ENCODE measurements at regions not wholly inside any gene's neighbourhood (a gene's known extent, or its start where the extent isn't known, plus 50 kb on each side); places are given as distances from the start of the nearest gene placed in this dataset.

- no peak overlapping the region for H3K4me3 ChIP-seq (replicated peaks in 1 of 3; ENCODE audit: low read depth in 2 of 3, low read length in 3 of 3)
- intact Hi-C loops (cut with micrococcal nuclease), result no loop called here
- WGBS (ENCODE audit: insufficient coverage), result 90% methylated on average over 1 of the region's 2 CpGs
- no peak overlapping the region for H3K4me2 ChIP-seq (replicated peaks; ENCODE audit: extremely low read depth, low read length, poor library complexity, severe bottlenecking)
- no peak overlapping the region for H3K27ac Mint-ChIP-seq
- H3K27me3 Mint-ChIP-seq (ENCODE audit: low read depth in 3 of 3), result peaks cover 0 to 1% (median 0%) of the 10 kb centered on the region in 3 donors
- TF ChIP-seq, protein P1, sequence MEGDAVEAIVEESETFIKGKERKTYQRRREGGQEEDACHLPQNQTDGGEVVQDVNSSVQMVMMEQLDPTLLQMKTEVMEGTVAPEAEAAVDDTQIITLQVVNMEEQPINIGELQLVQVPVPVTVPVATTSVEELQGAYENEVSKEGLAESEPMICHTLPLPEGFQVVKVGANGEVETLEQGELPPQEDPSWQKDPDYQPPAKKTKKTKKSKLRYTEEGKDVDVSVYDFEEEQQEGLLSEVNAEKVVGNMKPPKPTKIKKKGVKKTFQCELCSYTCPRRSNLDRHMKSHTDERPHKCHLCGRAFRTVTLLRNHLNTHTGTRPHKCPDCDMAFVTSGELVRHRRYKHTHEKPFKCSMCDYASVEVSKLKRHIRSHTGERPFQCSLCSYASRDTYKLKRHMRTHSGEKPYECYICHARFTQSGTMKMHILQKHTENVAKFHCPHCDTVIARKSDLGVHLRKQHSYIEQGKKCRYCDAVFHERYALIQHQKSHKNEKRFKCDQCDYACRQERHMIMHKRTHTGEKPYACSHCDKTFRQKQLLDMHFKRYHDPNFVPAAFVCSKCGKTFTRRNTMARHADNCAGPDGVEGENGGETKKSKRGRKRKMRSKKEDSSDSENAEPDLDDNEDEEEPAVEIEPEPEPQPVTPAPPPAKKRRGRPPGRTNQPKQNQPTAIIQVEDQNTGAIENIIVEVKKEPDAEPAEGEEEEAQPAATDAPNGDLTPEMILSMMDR (IDR thresholded peaks at IDR 0.05), result no peak
- no peaks in the 10 kb centered on the region for H3K4me1 ChIP-seq (ENCODE audit: control insufficient read depth in 1 of 2, insufficient read depth in 2 of 2, low read length in 2 of 2)
- H3K36me3 Mint-ChIP-seq, result no peaks in the 10 kb centered on the region
- no peaks in the 10 kb centered on the region for H3K9me3 Mint-ChIP-seq
- no peak overlapping the region for H3K4me3 Mint-ChIP-seq
- H3K9ac ChIP-seq (ENCODE audit: insufficient read depth, low read length, poor library complexity, severe bottlenecking), result no peak overlapping the region
- no peaks in the 10 kb centered on the region for H3K4me1 Mint-ChIP-seq
- H3K27ac ChIP-seq (ENCODE audit: low read depth in 1 of 2, low read length in 2 of 2), result no peak overlapping the region
- H3K36me3 ChIP-seq (replicated peaks in 1 of 2; ENCODE audit: control insufficient read depth in 1 of 2, insufficient read depth in 2 of 2, low read length in 2 of 2), result no peaks in the 10 kb centered on the region
- no peak overlapping the region for H2AFZ ChIP-seq (ENCODE audit: insufficient read depth, low read depth, low read length, poor library complexity, severe bottlenecking)
- no peaks in the 10 kb centered on the region for H3K9me3 ChIP-seq (replicated peaks in 1 of 2; ENCODE audit: control insufficient read depth in 1 of 2, insufficient read depth in 1 of 2, low read length in 2 of 2)
- DNase-seq, result no peak
- no peaks in the 10 kb centered on the region for H3K27me3 ChIP-seq (ENCODE audit: control insufficient read depth in 2 of 2, insufficient read depth in 2 of 2, low read length in 2 of 2)
- no peaks in the 10 kb centered on the region for H4K20me1 ChIP-seq (ENCODE audit: insufficient read depth, low read length)
- no peaks in the 10 kb centered on the region for H3K79me2 ChIP-seq (ENCODE audit: insufficient read depth, low read length)
Observed at GRCh38 chr12:97006585-97006984, 99.5 kb downstream of the NEDD1 start.

- Histone ChIP-seq H2AFZ (ENCODE audit: insufficient read depth, low read depth, low read length, poor library complexity, severe bottlenecking) (no peak overlapping the region), H3K9ac (ENCODE audit: insufficient read depth, low read length, poor library complexity, severe bottlenecking) (no peak overlapping the region), H3K36me3 (replicated peaks in 1 of 2; ENCODE audit: control insufficient read depth in 1 of 2, insufficient read depth in 2 of 2, low read length in 2 of 2) (no peaks in the 10 kb centered on the region), H3K4me3 (replicated peaks in 1 of 3; ENCODE audit: low read depth in 2 of 3, low read length in 3 of 3) (no peak overlapping the region), H4K20me1 (ENCODE audit: insufficient read depth, low read length) (no peaks in the 10 kb centered on the region), H3K4me1 (ENCODE audit: control insufficient read depth in 1 of 2, insufficient read depth in 2 of 2, low read length in 2 of 2) (no peaks in the 10 kb centered on the region), H3K27me3 (ENCODE audit: control insufficient read depth in 2 of 2, insufficient read depth in 2 of 2, low read length in 2 of 2) (no peaks in the 10 kb centered on the region), H3K4me2 (replicated peaks; ENCODE audit: extremely low read depth, low read length, poor library complexity, severe bottlenecking) (no peak overlapping the region), H3K27ac (ENCODE audit: low read depth in 1 of 2, low read length in 2 of 2) (no peak overlapping the region), H3K9me3 (replicated peaks in 1 of 2; ENCODE audit: control insufficient read depth in 1 of 2, insufficient read depth in 1 of 2, low read length in 2 of 2) (no peaks in the 10 kb centered on the region), H3K79me2 (ENCODE audit: insufficient read depth, low read length) (no peaks in the 10 kb centered on the region)
- no peak for DNase-seq
- no peak overlapping the region for H3K4me3 Mint-ChIP-seq
- no CpG with 5 or more reads among the region's 1 CpG for WGBS (ENCODE audit: insufficient coverage)
- intact Hi-C loops (cut with micrococcal nuclease), result no loop called here
- no peaks in the 10 kb centered on the region for H3K4me1 Mint-ChIP-seq
- peaks cover 0 to 2% (median 0%) of the 10 kb centered on the region in 3 donors for H3K27me3 Mint-ChIP-seq (ENCODE audit: low read depth in 3 of 3)
- H3K36me3 Mint-ChIP-seq, result no peaks in the 10 kb centered on the region
- H3K27ac Mint-ChIP-seq, result no peak overlapping the region
- TF ChIP-seq, protein P1 (IDR thresholded peaks at IDR 0.05), result no peak
- peaks cover 0 to 9% (median 4%) of the 10 kb centered on the region in 7 donors for H3K9me3 Mint-ChIP-seq
Observed at GRCh38 chr12:97016163-97016562, 109.1 kb downstream of the NEDD1 start.
